ENCODE measurements at regions not wholly inside any gene's neighbourhood (a gene's known extent, or its start where the extent isn't known, plus 50 kb on each side); places are given as distances from the start of the nearest gene placed in this dataset.

GRCh38 chr10:130871406-130871805, 440.1 kb downstream of the TCERG1L start:
- Histone ChIP-seq H3K36me3 (ENCODE audit: control insufficient read depth, insufficient read depth, low read length) (no peaks in the 10 kb centered on the region), H3K4me3 (ENCODE audit: low read depth, low read length) (no peak overlapping the region), H3K27me3 (ENCODE audit: control insufficient read depth, insufficient read depth, low read length) (no peaks in the 10 kb centered on the region)
- no peak for DNase-seq (ENCODE audit: low read depth)
- TF ChIP-seq CTCF (IDR thresholded peaks at IDR 0.05; ENCODE audit: insufficient read depth, low read length, poor library complexity, severe bottlenecking): no peak

- no peak for TF ChIP-seq CTCF (IDR thresholded peaks at IDR 0.05; ENCODE audit: insufficient read depth, low read length, poor library complexity, severe bottlenecking)
Observed at GRCh38 chr10:130873636-130874035, 437.9 kb downstream of the TCERG1L start.

GRCh38 chr10:130875116-130875515, 436.4 kb downstream of the TCERG1L start:
- Histone ChIP-seq H3K36me3 (ENCODE audit: control insufficient read depth, insufficient read depth, low read length) (no peaks in the 10 kb centered on the region), H3K27me3 (ENCODE audit: control insufficient read depth, insufficient read depth, low read length) (no peaks in the 10 kb centered on the region), H3K4me3 (ENCODE audit: low read depth, low read length) (no peak overlapping the region)
- TF ChIP-seq CTCF (IDR thresholded peaks at IDR 0.05; ENCODE audit: insufficient read depth, low read length, poor library complexity, severe bottlenecking): no peak
- no peak for DNase-seq (ENCODE audit: low read depth)

More at GRCh38 chr10:130873636-130874035, 437.9 kb downstream of the TCERG1L start:
- Histone ChIP-seq H3K36me3 (ENCODE audit: control insufficient read depth, insufficient read depth, low read length) (no peaks in the 10 kb centered on the region), H3K27me3 (ENCODE audit: control insufficient read depth, insufficient read depth, low read length) (no peaks in the 10 kb centered on the region), H3K4me3 (ENCODE audit: low read depth, low read length) (no peak overlapping the region)
- no peak for DNase-seq (ENCODE audit: low read depth)

GRCh38 chr10:130875897-130876472, 435.5 kb downstream of the TCERG1L start:
- no peak for TF ChIP-seq CTCF (IDR thresholded peaks at IDR 0.05; ENCODE audit: insufficient read depth, low read length, poor library complexity, severe bottlenecking)
- Histone ChIP-seq H3K27me3 (ENCODE audit: control insufficient read depth, insufficient read depth, low read length) (no peaks in the 10 kb centered on the region), H3K4me3 (ENCODE audit: low read depth, low read length) (no peak overlapping the region), H3K36me3 (ENCODE audit: control insufficient read depth, insufficient read depth, low read length) (no peaks in the 10 kb centered on the region)
- DNase-seq (ENCODE audit: low read depth): no peak

- no peak overlapping the region for H3K4me3 ChIP-seq (ENCODE audit: low read depth, low read length)
- no peak for TF ChIP-seq CTCF (IDR thresholded peaks at IDR 0.05; ENCODE audit: insufficient read depth, low read length, poor library complexity, severe bottlenecking)
- H3K36me3 ChIP-seq (ENCODE audit: control insufficient read depth, insufficient read depth, low read length): no peaks in the 10 kb centered on the region
- no peaks in the 10 kb centered on the region for H3K27me3 ChIP-seq (ENCODE audit: control insufficient read depth, insufficient read depth, low read length)
- DNase-seq (ENCODE audit: low read depth): no peak
Observed at GRCh38 chr10:130877126-130877525, 434.4 kb downstream of the TCERG1L start.

- Histone ChIP-seq H3K36me3 (ENCODE audit: control insufficient read depth, insufficient read depth, low read length) (no peaks in the 10 kb centered on the region), H3K4me3 (ENCODE audit: low read depth, low read length) (no peak overlapping the region), H3K27me3 (ENCODE audit: control insufficient read depth, insufficient read depth, low read length) (no peaks in the 10 kb centered on the region)
- TF ChIP-seq CTCF (IDR thresholded peaks at IDR 0.05; ENCODE audit: insufficient read depth, low read length, poor library complexity, severe bottlenecking): no peak
- DNase-seq (ENCODE audit: low read depth): no peak
Observed at GRCh38 chr10:130878131-130878530, 433.4 kb downstream of the TCERG1L start.
